Fibroblast of villous mesenchyme (primary cell): ENCODE measurements at regions not wholly inside any gene's neighbourhood (a gene's known extent, or its start where the extent isn't known, plus 50 kb on each side); places are given as distances from the start of the nearest gene placed in this dataset.

Experiments used
- DNase-seq: peaks from one replicate; pipeline ENCODE4 v3.0.0-alpha.2; 2010; ENCODE audit warnings: low read depth
- H3K4me3 ChIP-seq: 2 replicates; pipeline ENCODE4 v1.5.1; 2011; ENCODE audit warnings: low read depth, mild to moderate bottlenecking, low read length
- TF ChIP-seq, protein P1 (sequence below): IDR thresholded peaks from 2 replicates; pipeline ENCODE4 v1.5.1; 2012; ENCODE audit warnings: low read depth, mild to moderate bottlenecking, low read length; ENCODE audit not compliant: insufficient read depth

DNA sequence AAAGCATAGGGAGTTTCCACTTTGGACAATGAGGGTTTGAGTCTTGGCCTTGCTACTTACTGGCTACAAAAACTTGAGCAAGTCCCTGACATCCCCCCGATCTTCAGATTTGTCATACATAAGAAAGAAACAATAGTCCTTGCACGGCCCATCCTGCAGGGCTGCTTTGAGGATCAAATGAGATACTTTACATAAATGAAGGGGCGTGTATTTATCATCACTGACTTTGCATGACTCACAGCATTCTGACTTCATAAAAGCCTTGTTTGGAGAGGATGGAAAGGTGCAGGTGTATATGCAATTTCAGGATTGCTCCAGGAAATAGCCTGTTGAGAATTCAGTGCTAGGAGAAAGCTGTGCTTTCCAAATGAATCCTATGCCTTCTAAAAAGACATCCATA, 465.0 kb upstream of the MAF start:
- no peak overlapping the region for H3K4me3 ChIP-seq
- no peak for DNase-seq
- TF ChIP-seq, protein P1, sequence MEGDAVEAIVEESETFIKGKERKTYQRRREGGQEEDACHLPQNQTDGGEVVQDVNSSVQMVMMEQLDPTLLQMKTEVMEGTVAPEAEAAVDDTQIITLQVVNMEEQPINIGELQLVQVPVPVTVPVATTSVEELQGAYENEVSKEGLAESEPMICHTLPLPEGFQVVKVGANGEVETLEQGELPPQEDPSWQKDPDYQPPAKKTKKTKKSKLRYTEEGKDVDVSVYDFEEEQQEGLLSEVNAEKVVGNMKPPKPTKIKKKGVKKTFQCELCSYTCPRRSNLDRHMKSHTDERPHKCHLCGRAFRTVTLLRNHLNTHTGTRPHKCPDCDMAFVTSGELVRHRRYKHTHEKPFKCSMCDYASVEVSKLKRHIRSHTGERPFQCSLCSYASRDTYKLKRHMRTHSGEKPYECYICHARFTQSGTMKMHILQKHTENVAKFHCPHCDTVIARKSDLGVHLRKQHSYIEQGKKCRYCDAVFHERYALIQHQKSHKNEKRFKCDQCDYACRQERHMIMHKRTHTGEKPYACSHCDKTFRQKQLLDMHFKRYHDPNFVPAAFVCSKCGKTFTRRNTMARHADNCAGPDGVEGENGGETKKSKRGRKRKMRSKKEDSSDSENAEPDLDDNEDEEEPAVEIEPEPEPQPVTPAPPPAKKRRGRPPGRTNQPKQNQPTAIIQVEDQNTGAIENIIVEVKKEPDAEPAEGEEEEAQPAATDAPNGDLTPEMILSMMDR = no peak

DNA sequence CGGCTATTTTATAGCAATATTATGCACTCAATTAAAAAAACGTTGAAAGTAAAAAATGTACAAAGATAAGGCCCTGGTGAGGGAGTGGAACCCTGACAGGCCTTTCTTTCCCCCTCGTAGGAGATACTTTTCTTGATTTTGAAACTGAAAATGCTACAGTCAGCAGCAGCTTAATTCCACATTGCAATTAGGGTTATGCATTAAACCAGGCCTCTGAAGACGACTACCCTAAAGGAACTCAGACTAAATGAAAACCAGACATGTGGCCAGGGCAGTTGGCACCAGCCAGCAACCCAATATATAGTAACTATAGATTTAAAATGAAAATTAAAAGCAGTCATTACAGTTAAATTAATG, 463.2 kb upstream of the MAF start:
- TF ChIP-seq, protein P1 = no peak
- H3K4me3 ChIP-seq = no peak overlapping the region
- DNase-seq = no peak

DNA sequence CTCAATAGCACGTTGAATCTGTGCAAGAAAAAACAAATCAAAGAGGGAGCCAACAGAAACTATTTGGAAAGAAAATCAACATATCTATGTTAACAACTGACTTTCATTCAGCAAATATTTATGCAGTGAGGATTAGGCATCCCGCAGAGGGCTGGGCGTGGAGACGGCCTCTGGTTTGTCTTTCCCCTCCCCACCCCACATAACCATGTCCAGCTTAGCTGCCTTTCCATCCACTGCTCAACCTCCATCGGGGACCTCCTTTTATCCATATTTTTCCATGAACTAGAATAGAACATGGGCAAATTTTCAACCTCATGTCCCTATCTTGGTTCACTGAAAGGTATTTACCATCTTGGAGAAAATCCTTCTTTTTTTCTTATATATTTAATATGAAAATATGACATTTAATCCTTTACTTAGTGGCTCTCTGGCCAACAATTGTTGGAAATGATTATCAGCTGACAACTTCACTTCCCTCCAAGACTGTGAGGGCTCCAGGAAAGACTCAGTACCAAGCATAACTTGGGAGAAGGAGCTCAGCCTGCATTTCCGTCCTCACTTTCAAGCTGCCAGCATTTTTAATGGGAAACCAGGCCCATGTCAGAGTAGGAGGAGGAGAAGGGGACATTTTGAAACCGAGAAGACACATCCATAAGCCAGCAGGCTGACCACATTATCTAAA, 462.6 kb upstream of the MAF start:
- TF ChIP-seq, protein P1 = no peak
- no peak overlapping the region for H3K4me3 ChIP-seq
- DNase-seq = peak; percentile 16

DNA sequence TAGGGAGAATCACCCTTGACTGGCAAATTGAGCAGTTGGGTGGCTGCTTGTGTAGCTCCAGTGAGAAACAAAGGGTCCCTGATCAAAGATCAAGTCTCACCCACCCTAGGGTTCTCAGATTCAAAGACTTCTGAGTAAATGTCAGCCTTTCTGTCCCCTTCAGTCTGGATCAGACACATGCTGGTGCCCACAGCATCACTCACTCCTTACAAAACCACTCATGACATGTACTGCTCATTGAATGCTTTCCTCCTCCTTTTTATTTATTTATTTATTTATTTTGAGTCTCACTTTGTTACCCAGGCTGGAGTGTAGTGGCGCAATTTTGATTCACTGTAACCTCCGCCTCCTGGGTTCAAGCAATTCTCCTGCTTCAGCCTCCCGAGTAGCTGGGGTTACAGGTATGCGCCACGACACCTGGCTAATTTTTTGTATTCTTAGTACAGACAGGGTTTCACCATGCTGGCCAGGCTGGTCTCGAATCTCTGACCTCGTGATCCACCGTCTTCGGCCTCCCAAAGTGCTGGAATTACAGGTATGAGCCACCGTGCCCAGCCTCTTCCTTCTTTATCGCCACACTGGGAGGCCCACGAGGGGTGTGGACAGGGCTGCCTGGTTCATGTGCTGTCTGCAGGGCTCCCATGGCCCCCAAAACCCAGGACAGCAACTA, 462.0 kb upstream of the MAF start:
- DNase-seq = no peak
- H3K4me3 ChIP-seq = no peak overlapping the region
- TF ChIP-seq, protein P1 = no peak

DNA sequence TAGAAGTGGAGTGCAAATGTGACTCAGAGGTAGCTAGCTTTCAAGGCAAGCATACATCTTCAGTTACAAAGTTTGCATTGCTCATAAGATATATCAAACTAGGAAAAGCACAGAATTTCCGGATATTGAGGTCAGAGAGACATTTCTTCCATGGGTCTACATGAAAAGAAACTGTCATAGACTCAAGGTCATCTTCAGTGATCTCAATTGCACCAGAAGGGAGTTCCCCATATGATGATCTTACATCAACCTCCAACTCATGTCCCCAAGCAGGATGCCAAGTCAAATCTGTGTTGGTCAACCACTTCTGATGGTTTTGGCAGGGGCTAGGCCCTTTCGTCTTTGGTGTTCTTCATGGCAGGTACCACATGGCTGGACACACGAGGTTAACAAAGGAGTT, 459.9 kb upstream of the MAF start:
- no peak overlapping the region for H3K4me3 ChIP-seq
- no peak for DNase-seq
- TF ChIP-seq, protein P1 = no peak

DNA sequence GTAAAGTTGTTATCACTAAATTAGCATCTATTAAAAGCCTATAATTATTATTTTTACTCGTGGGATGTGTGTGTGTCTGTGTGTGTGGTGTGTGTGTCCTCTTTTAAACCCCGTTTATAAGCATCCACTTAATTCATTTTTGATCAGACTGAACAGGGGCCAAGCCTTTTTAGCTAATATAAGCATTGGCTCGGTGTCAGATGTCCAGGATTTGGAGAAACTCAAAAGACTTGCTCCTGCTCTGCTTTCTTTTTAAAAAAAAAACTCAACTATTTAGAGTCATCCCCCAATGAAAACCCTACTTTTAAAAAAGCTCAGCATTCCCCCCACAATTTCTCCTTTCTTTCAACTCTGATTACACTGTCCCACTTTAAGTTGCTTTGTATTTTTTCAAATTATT, 459.3 kb upstream of the MAF start:
- no peak for DNase-seq
- TF ChIP-seq, protein P1 = no peak
- H3K4me3 ChIP-seq = no peak overlapping the region
